ENCODE measurements at regions not wholly inside any gene's neighbourhood (a gene's known extent, or its start where the extent isn't known, plus 50 kb on each side); places are given as distances from the start of the nearest gene placed in this dataset.

- Histone ChIP-seq H3K9me3 (replicated peaks; ENCODE audit: control insufficient read depth, insufficient read depth, low read length) (no peaks in the 10 kb centered on the region), H3K79me2 (ENCODE audit: control insufficient read depth, insufficient read depth, low read length) (no peaks in the 10 kb centered on the region), H3K4me2 (ENCODE audit: control insufficient read depth, insufficient read depth) (no peak overlapping the region), H2AFZ (ENCODE audit: control insufficient read depth, low read depth, low read length) (no peak overlapping the region), H3K36me3 (ENCODE audit: control insufficient read depth in 2 of 2, insufficient read depth in 2 of 2, low read length in 1 of 2) (no peaks in the 10 kb centered on the region), H3K9ac (ENCODE audit: control insufficient read depth, insufficient read depth, low read length) (no peak overlapping the region), H3K4me3 (no peak overlapping the region), H3K27ac (ENCODE audit: control insufficient read depth, insufficient read depth) (no peak overlapping the region), H3K27me3 (replicated peaks in 1 of 2; ENCODE audit: control insufficient read depth in 2 of 2, insufficient read depth in 2 of 2, low read length in 1 of 2) (no peaks in the 10 kb centered on the region), H3K4me1 (ENCODE audit: control insufficient read depth, insufficient read depth, low read length) (no peaks in the 10 kb centered on the region), H4K20me1 (ENCODE audit: control insufficient read depth, insufficient read depth) (no peaks in the 10 kb centered on the region)
- ChIA-PET SMC1A (ENCODE audit: uncharacterized antibody, unreplicated experiment) (no interaction called here), POLR2A (no interaction called here), CTCF (no interaction called here), RAD21 (ENCODE audit: unreplicated experiment) (no interaction called here)
- 26% methylated on average over 3 of the region's 3 CpGs for WGBS (ENCODE audit: insufficient coverage, insufficient replicate concordance, low lambda C conversion rate, missing lambda C conversion rate)
- in situ Hi-C loops (cut with MboI), result no loop called here
- ATAC-seq (peak; percentile 71), FAIRE-seq (no peak), DNase-seq (ENCODE audit: low read depth, low spot score) (peak; percentile 1)
- TF ChIP-seq SMC3 (IDR thresholded peaks at IDR 0.05; ENCODE audit: borderline replicate concordance, low read length) (no peak), E4F1 (IDR thresholded peaks at IDR 0.05; ENCODE audit: borderline replicate concordance, partially characterized antibody) (no peak), YY1 (IDR thresholded peaks at IDR 0.05; ENCODE audit: low read depth, low read length) (0 out of 2 replicates have a peak, but pooled peaks have one; percentile 21), RELB (IDR thresholded peaks at IDR 0.05; ENCODE audit: low read depth) (peak; percentile 51; the same call in 1 of the 2 replicates), EED (IDR thresholded peaks at IDR 0.05; ENCODE audit: low read depth) (0 out of 2 replicates have a peak, but pooled peaks have one; percentile 21)
- intact Hi-C loops (cut with micrococcal nuclease; ENCODE audit: unreplicated experiment), result no loop called here
- BruUV-seq (replicated peaks), result no TSS peak
Measured at GRCh38 chr1:190699165-190699564, 221.5 kb upstream of the BRINP3 start.

Measured in GM12878 (cell line).